ENCODE measurements at regions not wholly inside any gene's neighbourhood (a gene's known extent, or its start where the extent isn't known, plus 50 kb on each side); places are given as distances from the start of the nearest gene placed in this dataset.

DNA sequence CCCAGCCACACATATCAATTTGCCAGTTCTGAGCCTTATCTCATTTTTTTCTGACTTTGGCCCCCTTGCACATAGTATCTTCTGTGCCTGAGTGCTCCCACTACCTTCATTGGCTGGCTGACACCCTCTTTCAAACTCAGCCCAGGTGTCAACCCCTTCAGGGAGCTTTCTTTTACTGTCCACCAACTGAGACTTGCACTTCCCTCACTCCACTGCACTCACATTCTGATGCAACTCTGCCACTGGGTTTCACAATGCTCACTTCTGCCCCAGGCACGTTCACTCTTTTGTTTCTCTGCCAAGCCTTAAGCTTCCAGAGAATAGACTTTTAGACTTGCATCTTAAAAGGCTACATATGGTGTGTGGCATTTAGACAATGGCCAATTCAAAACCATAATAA is 101.5 kb upstream of the CBLB start:
- no peaks in the 10 kb centered on the region for H3K9me3 ChIP-seq
- H3K36me3 ChIP-seq (replicated peaks in 1 of 2; ENCODE audit: control insufficient read depth in 1 of 2, insufficient read depth in 2 of 2, low read length in 1 of 2): no peaks in the 10 kb centered on the region
- no peaks in the 10 kb centered on the region for H3K79me2 ChIP-seq (ENCODE audit: insufficient read depth)
- TF ChIP-seq, protein P1, sequence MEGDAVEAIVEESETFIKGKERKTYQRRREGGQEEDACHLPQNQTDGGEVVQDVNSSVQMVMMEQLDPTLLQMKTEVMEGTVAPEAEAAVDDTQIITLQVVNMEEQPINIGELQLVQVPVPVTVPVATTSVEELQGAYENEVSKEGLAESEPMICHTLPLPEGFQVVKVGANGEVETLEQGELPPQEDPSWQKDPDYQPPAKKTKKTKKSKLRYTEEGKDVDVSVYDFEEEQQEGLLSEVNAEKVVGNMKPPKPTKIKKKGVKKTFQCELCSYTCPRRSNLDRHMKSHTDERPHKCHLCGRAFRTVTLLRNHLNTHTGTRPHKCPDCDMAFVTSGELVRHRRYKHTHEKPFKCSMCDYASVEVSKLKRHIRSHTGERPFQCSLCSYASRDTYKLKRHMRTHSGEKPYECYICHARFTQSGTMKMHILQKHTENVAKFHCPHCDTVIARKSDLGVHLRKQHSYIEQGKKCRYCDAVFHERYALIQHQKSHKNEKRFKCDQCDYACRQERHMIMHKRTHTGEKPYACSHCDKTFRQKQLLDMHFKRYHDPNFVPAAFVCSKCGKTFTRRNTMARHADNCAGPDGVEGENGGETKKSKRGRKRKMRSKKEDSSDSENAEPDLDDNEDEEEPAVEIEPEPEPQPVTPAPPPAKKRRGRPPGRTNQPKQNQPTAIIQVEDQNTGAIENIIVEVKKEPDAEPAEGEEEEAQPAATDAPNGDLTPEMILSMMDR (IDR thresholded peaks at IDR 0.05): no peak
- TF ChIP-seq SIN3A (IDR thresholded peaks at IDR 0.05; ENCODE audit: borderline replicate concordance, low read depth, low read length): no peak
- no peak for TF ChIP-seq RXRA (IDR thresholded peaks at IDR 0.05; ENCODE audit: borderline replicate concordance, low read depth)
- no peak for TF ChIP-seq ELF1 (IDR thresholded peaks at IDR 0.05)
- TF ChIP-seq, protein P2, sequence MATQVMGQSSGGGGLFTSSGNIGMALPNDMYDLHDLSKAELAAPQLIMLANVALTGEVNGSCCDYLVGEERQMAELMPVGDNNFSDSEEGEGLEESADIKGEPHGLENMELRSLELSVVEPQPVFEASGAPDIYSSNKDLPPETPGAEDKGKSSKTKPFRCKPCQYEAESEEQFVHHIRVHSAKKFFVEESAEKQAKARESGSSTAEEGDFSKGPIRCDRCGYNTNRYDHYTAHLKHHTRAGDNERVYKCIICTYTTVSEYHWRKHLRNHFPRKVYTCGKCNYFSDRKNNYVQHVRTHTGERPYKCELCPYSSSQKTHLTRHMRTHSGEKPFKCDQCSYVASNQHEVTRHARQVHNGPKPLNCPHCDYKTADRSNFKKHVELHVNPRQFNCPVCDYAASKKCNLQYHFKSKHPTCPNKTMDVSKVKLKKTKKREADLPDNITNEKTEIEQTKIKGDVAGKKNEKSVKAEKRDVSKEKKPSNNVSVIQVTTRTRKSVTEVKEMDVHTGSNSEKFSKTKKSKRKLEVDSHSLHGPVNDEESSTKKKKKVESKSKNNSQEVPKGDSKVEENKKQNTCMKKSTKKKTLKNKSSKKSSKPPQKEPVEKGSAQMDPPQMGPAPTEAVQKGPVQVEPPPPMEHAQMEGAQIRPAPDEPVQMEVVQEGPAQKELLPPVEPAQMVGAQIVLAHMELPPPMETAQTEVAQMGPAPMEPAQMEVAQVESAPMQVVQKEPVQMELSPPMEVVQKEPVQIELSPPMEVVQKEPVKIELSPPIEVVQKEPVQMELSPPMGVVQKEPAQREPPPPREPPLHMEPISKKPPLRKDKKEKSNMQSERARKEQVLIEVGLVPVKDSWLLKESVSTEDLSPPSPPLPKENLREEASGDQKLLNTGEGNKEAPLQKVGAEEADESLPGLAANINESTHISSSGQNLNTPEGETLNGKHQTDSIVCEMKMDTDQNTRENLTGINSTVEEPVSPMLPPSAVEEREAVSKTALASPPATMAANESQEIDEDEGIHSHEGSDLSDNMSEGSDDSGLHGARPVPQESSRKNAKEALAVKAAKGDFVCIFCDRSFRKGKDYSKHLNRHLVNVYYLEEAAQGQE (IDR thresholded peaks at IDR 0.05; ENCODE audit: low read depth, low read length): no peak
- no peak for TF ChIP-seq EZH2phosphoT487 (IDR thresholded peaks at IDR 0.05; ENCODE audit: borderline replicate concordance, low read depth)
- TF ChIP-seq SMC3 (IDR thresholded peaks at IDR 0.05; ENCODE audit: low read depth, low read length): no peak
- no peak for TF ChIP-seq GABPA (IDR thresholded peaks at IDR 0.05; ENCODE audit: low read depth)
- ChIA-PET CTCF (no interaction called here), POLR2A (no interaction called here)
- no peak for DNase-seq
- H3F3A ChIP-seq (replicated peaks; ENCODE audit: insufficient read depth): no peaks in the 10 kb centered on the region
- no peak overlapping the region for H3K4me2 ChIP-seq
- WGBS (ENCODE audit: low lambda C conversion rate): 19% methylated on average over 1 of the region's 1 CpG
- no peak overlapping the region for H3K27ac ChIP-seq (ENCODE audit: low read depth in 2 of 2, low read length in 1 of 2)
- 0 out of 4 replicates have a peak, but pooled peaks cover 0 to 3% of the 10 kb centered on the region in 2 experiments for H3K4me1 ChIP-seq (ENCODE audit: control insufficient read depth in 1 of 2, insufficient read depth in 2 of 2, low read depth in 1 of 2, low read length in 1 of 2)
- H4K20me1 ChIP-seq (ENCODE audit: insufficient read depth): no peaks in the 10 kb centered on the region
- H3K27me3 ChIP-seq (ENCODE audit: insufficient read depth): no peaks in the 10 kb centered on the region
- no peak overlapping the region for H2AFZ ChIP-seq (ENCODE audit: low read depth)
- no peak overlapping the region for H3K9ac ChIP-seq
- H3K9me2 ChIP-seq: no peaks in the 10 kb centered on the region
- H3K4me3 ChIP-seq (ENCODE audit: low read depth in 2 of 2, low read length in 1 of 2): no peak overlapping the region

- Histone ChIP-seq H3K4me1 (ENCODE audit: control insufficient read depth in 1 of 2, insufficient read depth in 2 of 2, low read depth in 1 of 2, low read length in 1 of 2) (0 out of 4 replicates have a peak, but pooled peaks cover 0 to 1% of the 10 kb centered on the region in 2 experiments), H3K36me3 (replicated peaks in 1 of 2; ENCODE audit: control insufficient read depth in 1 of 2, insufficient read depth in 2 of 2, low read length in 1 of 2) (no peaks in the 10 kb centered on the region), H3K79me2 (ENCODE audit: insufficient read depth) (no peaks in the 10 kb centered on the region), H3K9ac (no peak overlapping the region), H3K9me3 (no peaks in the 10 kb centered on the region), H3K4me3 (ENCODE audit: low read depth in 2 of 2, low read length in 1 of 2) (no peak overlapping the region), H3K27me3 (ENCODE audit: insufficient read depth) (no peaks in the 10 kb centered on the region), H3K9me2 (no peaks in the 10 kb centered on the region), H4K20me1 (ENCODE audit: insufficient read depth) (no peaks in the 10 kb centered on the region), H3F3A (replicated peaks; ENCODE audit: insufficient read depth) (no peaks in the 10 kb centered on the region), H3K27ac (ENCODE audit: low read depth in 2 of 2, low read length in 1 of 2) (no peak overlapping the region), H2AFZ (ENCODE audit: low read depth) (no peak overlapping the region), H3K4me2 (no peak overlapping the region)
- CTCF ChIA-PET: no interaction called here
- POLR2A ChIA-PET: no interaction called here
- 0% methylated on average over 1 of the region's 1 CpG for WGBS (ENCODE audit: low lambda C conversion rate)
- DNase-seq: no peak
- TF ChIP-seq GATA2 (CRISPR knock-in tag; IDR thresholded peaks at IDR 0.05) (no peak), USF1 (IDR thresholded peaks at IDR 0.05; ENCODE audit: borderline replicate concordance, low read depth) (no peak), MAX (IDR thresholded peaks at IDR 0.05; ENCODE audit: low read depth) (no peak), ELF1 (IDR thresholded peaks at IDR 0.05) (no peak), RXRA (IDR thresholded peaks at IDR 0.05; ENCODE audit: borderline replicate concordance, low read depth) (no peak), SMC3 (IDR thresholded peaks at IDR 0.05; ENCODE audit: low read depth, low read length) (no peak), TAF1 (IDR thresholded peaks at IDR 0.05; ENCODE audit: borderline replicate concordance, low read depth, low read length) (no peak), TEAD4 (IDR thresholded peaks at IDR 0.05; ENCODE audit: borderline replicate concordance, insufficient read depth) (no peak), MXI1 (IDR thresholded peaks at IDR 0.05; ENCODE audit: low read depth, low read length) (no peak), EP300 (IDR thresholded peaks at IDR 0.05; ENCODE audit: borderline replicate concordance in 1 of 2, low read depth in 1 of 2, low read length in 1 of 2) (no peak), YY1 (IDR thresholded peaks at IDR 0.05; ENCODE audit: low read depth) (no peak), RAD21 (IDR thresholded peaks at IDR 0.05; ENCODE audit: low read length) (no peak), NFIC (IDR thresholded peaks at IDR 0.05; ENCODE audit: borderline replicate concordance) (no peak)
- TF ChIP-seq, protein P3, sequence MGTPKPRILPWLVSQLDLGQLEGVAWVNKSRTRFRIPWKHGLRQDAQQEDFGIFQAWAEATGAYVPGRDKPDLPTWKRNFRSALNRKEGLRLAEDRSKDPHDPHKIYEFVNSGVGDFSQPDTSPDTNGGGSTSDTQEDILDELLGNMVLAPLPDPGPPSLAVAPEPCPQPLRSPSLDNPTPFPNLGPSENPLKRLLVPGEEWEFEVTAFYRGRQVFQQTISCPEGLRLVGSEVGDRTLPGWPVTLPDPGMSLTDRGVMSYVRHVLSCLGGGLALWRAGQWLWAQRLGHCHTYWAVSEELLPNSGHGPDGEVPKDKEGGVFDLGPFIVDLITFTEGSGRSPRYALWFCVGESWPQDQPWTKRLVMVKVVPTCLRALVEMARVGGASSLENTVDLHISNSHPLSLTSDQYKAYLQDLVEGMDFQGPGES (IDR thresholded peaks at IDR 0.05; ENCODE audit: low read depth, low read length): no peak
Measured at GRCh38 chr3:105972069-105972468, 103.3 kb upstream of the CBLB start.

Data from SK-N-SH (cell line).